M059J (cell line): ENCODE measurements at regions not wholly inside any gene's neighbourhood (a gene's known extent, or its start where the extent isn't known, plus 50 kb on each side); places are given as distances from the start of the nearest gene placed in this dataset.
"Not testable (repeated sequence)": the region's sequence is repeated elsewhere in the genome, so short reads cannot be mapped to it uniquely, and the experiment has no call there.

ENCODE experiments used
- DNase-seq: peaks from one replicate; pipeline ENCODE4 v3.0.0-alpha.2; 2012; ENCODE audit warnings: low read depth

GRCh38 chr10:18735711-18736110 is 76.5 kb downstream of the ARL5B start:
- no peak for DNase-seq

GRCh38 chr10:18737236-18737635 is 78.0 kb downstream of the ARL5B start:
- DNase-seq = peak; percentile 60

- DNase-seq = peak; percentile 83
These were observed 78.6 kb downstream of the ARL5B start for GRCh38 chr10:18737841-18738240.

- DNase-seq = peak; percentile 48
These were observed 79.6 kb downstream of the ARL5B start for GRCh38 chr10:18738835-18739234.

- peak; percentile 5 for DNase-seq
These were observed 84.7 kb downstream of the ARL5B start for GRCh38 chr10:18743926-18744325.

GRCh38 chr10:18753312-18753895 is 94.2 kb downstream of the ARL5B start:
- no peak for DNase-seq

GRCh38 chr10:18759575-18759974 is 100.3 kb downstream of the ARL5B start:
- no peak for DNase-seq

GRCh38 chr10:18760836-18761235 is 101.6 kb downstream of the ARL5B start:
- DNase-seq = no peak

- DNase-seq = no peak
These were observed 108.8 kb downstream of the ARL5B start for GRCh38 chr10:18767981-18768380.

- no peak for DNase-seq
These were observed 113.9 kb downstream of the ARL5B start for GRCh38 chr10:18773180-18773579.

GRCh38 chr10:18777258-18777657 is 118.0 kb downstream of the ARL5B start:
- DNase-seq = no peak

GRCh38 chr10:18786478-18786877 is 127.2 kb downstream of the ARL5B start:
- no peak for DNase-seq

GRCh38 chr10:18793951-18794350 is 134.7 kb downstream of the ARL5B start:
- peak; percentile 6 for DNase-seq

GRCh38 chr10:18795549-18795948 is 136.3 kb downstream of the ARL5B start:
- DNase-seq = no peak

GRCh38 chr10:18797286-18797685 is 138.1 kb downstream of the ARL5B start:
- DNase-seq = no peak

GRCh38 chr10:18822156-18822555 is 162.9 kb downstream of the ARL5B start:
- DNase-seq = peak; percentile 7

GRCh38 chr10:18829259-18829658 is 170.0 kb downstream of the ARL5B start:
- DNase-seq = no peak

- no peak for DNase-seq
These were observed 171.0 kb downstream of the ARL5B start for GRCh38 chr10:18830277-18830676.

- DNase-seq = not testable (repeated sequence)
These were observed 192.0 kb upstream of the MALRD1 start for GRCh38 chr10:18856623-18857022.

GRCh38 chr10:18859659-18860058 is 188.9 kb upstream of the MALRD1 start:
- no peak for DNase-seq

- no peak for DNase-seq
These were observed 188.4 kb upstream of the MALRD1 start for GRCh38 chr10:18860186-18860585.

- DNase-seq = peak; percentile 1
These were observed 187.9 kb upstream of the MALRD1 start for GRCh38 chr10:18860631-18861240.

- no peak for DNase-seq
These were observed 187.2 kb upstream of the MALRD1 start for GRCh38 chr10:18861382-18861781.

- no peak for DNase-seq
These were observed 181.7 kb upstream of the MALRD1 start for GRCh38 chr10:18866852-18867251.
